DOHH2 (cell line): ENCODE measurements at regions not wholly inside any gene's neighbourhood (a gene's known extent, or its start where the extent isn't known, plus 50 kb on each side); places are given as distances from the start of the nearest gene placed in this dataset.

Experiments used
- EZH2phosphoT487 ChIP-seq: fragments of 200-600 bp; sonication (generic); IDR thresholded peaks from 2 replicates; pipeline ENCODE4 v1.6.1; 2017; ENCODE audit warnings: borderline replicate concordance, mild to moderate bottlenecking, antibody characterized with exemption, low read length, moderate library complexity, mixed read lengths
- TF ChIP-seq, protein P1 (sequence below): fragments of 200-600 bp; sonication (generic); IDR thresholded peaks from one replicate; pipeline ENCODE4 v1.5.1; 2014; ENCODE audit warnings: antibody characterized with exemption, mild to moderate bottlenecking, low read depth, low read length; ENCODE audit not compliant: poor library complexity, severe bottlenecking

GRCh38 chr6:1182722-1183521 is 129.0 kb upstream of the FOXQ1 start:
- no peak for TF ChIP-seq EZH2phosphoT487
- TF ChIP-seq, protein P1, sequence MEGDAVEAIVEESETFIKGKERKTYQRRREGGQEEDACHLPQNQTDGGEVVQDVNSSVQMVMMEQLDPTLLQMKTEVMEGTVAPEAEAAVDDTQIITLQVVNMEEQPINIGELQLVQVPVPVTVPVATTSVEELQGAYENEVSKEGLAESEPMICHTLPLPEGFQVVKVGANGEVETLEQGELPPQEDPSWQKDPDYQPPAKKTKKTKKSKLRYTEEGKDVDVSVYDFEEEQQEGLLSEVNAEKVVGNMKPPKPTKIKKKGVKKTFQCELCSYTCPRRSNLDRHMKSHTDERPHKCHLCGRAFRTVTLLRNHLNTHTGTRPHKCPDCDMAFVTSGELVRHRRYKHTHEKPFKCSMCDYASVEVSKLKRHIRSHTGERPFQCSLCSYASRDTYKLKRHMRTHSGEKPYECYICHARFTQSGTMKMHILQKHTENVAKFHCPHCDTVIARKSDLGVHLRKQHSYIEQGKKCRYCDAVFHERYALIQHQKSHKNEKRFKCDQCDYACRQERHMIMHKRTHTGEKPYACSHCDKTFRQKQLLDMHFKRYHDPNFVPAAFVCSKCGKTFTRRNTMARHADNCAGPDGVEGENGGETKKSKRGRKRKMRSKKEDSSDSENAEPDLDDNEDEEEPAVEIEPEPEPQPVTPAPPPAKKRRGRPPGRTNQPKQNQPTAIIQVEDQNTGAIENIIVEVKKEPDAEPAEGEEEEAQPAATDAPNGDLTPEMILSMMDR: no peak
